ENCODE measurements at regions not wholly inside any gene's neighbourhood (a gene's known extent, or its start where the extent isn't known, plus 50 kb on each side); places are given as distances from the start of the nearest gene placed in this dataset.
A peak's percentile ranks its signal among the peaks of the same experiment; 100 is the strongest.

DNA sequence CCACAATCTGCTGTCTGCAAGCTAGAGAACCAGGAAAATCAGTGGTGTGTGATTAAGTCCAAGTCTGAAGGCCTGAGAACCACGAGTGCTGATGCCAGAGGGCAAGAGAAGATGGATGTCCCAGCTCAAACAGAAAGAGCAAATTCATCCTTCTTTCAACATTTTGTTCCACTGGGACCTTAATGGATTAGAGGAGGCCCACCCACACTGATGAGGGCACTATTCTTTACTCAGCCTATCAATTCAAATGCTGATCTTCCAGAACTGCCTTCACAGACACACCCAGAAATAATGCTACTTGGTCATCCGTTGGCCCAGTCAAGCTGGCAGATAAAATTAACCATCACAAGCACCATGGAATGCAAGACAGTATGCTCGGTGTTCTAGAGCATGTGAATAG is 226.6 kb upstream of the SASH1 start:
- no peak overlapping the region for H3K4me3 Mint-ChIP-seq
- ATAC-seq = no peak

DNA sequence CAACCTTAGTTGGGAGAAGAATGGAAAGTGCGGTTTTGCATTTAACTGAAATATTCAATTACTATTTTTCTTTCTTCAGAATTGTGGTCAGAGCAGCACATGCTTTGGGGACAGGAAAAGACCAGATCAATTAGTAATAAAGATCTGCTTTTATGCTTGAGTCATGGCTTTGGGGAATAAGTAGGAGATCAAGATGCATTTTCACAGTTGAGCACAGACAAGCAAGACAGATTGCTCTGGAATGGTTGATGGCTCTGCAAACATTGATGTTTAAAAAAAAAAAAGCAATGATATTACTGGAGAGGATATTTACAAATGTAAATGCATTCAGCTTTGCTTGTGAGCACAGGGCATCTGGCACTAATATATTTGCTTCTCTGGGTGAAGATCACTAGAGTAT is 224.4 kb upstream of the SASH1 start:
- ATAC-seq (no peak), DNase-seq (no peak)
- Mint-ChIP-seq H3K4me1 (ENCODE audit: low read depth) (peaks cover 1% of the 10 kb centered on the region), H3K27me3 (ENCODE audit: low read depth) (peaks cover 5% of the 10 kb centered on the region), H3K9me3 (no peaks in the 10 kb centered on the region), H3K36me3 (ENCODE audit: insufficient read depth) (no peaks in the 10 kb centered on the region), H3K4me3 (no peak overlapping the region)

More for the DNA sequence above, 226.6 kb upstream of the SASH1 start:
- no peak for DNase-seq
- no peaks in the 10 kb centered on the region for H3K36me3 Mint-ChIP-seq (ENCODE audit: insufficient read depth)
- H3K4me1 Mint-ChIP-seq (ENCODE audit: low read depth) = peaks cover 1% of the 10 kb centered on the region
- no peaks in the 10 kb centered on the region for H3K27me3 Mint-ChIP-seq (ENCODE audit: low read depth)
- no peaks in the 10 kb centered on the region for H3K9me3 Mint-ChIP-seq

DNA sequence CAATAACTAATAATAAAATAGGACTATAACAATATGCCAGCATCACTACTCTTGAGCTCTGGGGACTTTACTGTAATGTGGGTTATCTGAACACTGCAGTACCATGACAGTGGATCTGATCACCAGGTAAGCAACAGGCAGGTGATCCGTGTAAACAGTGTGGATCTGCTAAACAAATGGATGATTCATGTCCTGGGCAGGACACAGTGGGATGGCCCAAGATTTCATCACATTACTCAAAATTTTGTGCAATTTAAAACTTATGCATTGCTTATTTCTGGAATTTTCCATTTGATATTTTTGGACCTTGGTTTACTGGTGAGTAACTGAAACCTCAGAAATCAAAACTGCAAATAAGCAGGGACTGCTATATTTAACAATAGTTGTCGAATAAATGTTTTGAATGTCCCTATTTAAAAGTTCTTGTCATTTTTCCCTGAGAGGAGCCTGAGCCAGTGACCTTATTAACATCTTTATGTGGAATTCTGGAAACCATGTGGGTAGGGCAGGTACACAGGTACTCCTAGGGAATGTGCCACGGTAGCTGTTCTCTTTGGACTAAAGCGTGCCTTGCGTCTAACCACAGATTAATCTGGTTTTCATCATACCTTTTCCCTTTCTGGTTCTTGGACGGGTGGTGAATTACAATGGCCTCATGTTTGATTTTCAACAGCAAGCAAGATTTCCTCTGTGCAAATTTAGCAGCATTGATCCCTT is 214.5 kb upstream of the SASH1 start:
- H3K27me3 Mint-ChIP-seq (ENCODE audit: low read depth) = peaks cover 3% of the 10 kb centered on the region
- ATAC-seq = no peak
- H3K4me1 Mint-ChIP-seq (ENCODE audit: low read depth) = no peaks in the 10 kb centered on the region
- DNase-seq = no peak
- H3K4me3 Mint-ChIP-seq = no peak overlapping the region
- no peaks in the 10 kb centered on the region for H3K9me3 Mint-ChIP-seq
- no peaks in the 10 kb centered on the region for H3K36me3 Mint-ChIP-seq (ENCODE audit: insufficient read depth)

DNA sequence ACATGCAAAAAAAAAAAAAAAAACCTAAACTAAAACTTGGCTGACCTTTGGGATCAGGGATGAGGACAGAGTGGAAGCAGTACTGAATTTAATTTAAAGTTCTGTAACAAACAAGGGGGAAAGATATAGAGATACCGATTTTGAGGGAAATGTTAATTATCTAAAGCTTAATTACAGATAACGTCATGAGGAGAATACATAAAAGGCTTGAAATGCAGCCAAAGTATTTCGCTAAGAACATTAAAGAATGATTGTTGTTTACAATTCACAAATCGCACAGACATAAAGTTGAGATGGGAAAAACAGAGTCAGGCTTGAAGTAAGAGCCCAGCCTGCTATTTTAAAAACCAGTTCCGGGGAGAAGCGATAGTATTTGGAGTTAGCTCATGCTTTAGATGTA is 208.0 kb upstream of the SASH1 start:
- ATAC-seq = no peak
- peaks cover 3% of the 10 kb centered on the region for H3K27me3 Mint-ChIP-seq (ENCODE audit: low read depth)
- no peak for DNase-seq
- H3K36me3 Mint-ChIP-seq (ENCODE audit: insufficient read depth) = no peaks in the 10 kb centered on the region
- no peaks in the 10 kb centered on the region for H3K4me1 Mint-ChIP-seq (ENCODE audit: low read depth)
- H3K4me3 Mint-ChIP-seq = no peak overlapping the region
- H3K9me3 Mint-ChIP-seq = peaks cover 8% of the 10 kb centered on the region

DNA sequence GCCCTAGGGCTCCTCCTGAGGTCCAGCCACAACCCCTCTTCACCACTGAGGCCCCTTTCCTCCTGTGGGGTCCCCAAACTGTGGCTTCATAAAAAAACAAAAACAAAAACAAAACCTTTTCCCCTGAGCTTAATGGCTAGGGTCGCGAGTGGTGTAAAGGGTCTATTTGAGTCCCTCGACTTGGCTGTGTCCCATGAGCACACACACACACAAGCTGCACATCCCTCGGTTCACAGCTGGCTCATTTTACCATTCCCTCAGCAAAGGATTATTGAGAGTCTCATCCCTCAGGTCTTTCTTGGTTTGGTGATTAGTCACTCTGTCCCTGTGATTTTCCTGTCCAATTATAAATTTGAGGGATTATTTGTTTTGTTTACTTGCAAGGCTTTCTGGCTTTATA is 206.1 kb upstream of the SASH1 start:
- peaks cover 8% of the 10 kb centered on the region for H3K9me3 Mint-ChIP-seq

DNA sequence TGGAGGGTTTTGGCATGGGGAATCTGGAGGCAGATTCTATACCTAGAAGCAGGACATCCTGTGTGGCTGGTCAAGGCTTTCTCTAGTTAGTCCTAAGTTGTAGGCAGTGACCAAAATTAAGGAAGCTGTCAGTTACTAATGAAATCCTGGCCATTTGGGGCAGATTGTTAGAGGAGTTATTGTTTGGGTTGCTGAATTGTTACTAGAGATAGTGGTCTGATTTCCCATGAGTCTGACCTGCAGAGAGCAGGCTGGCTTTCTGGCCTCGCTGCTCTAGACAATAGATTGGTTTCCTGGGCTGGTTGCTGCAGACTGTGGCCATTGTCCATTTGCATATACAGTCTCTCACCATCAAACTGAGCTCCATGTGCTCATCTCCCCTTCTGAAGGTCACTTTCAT is 205.0 kb upstream of the SASH1 start:
- Mint-ChIP-seq H3K27me3 (ENCODE audit: low read depth) (peaks cover 6% of the 10 kb centered on the region), H3K4me3 (no peak overlapping the region), H3K36me3 (ENCODE audit: insufficient read depth) (no peaks in the 10 kb centered on the region), H3K4me1 (ENCODE audit: low read depth) (no peaks in the 10 kb centered on the region), H3K9me3 (peaks cover 8% of the 10 kb centered on the region)
- DNase-seq (no peak), ATAC-seq (no peak)

More for the DNA sequence above, 206.1 kb upstream of the SASH1 start:
- H3K4me1 Mint-ChIP-seq (ENCODE audit: low read depth) = no peaks in the 10 kb centered on the region
- no peaks in the 10 kb centered on the region for H3K36me3 Mint-ChIP-seq (ENCODE audit: insufficient read depth)
- no peak for ATAC-seq
- no peak overlapping the region for H3K4me3 Mint-ChIP-seq
- peaks cover 3% of the 10 kb centered on the region for H3K27me3 Mint-ChIP-seq (ENCODE audit: low read depth)
- no peak for DNase-seq

DNA sequence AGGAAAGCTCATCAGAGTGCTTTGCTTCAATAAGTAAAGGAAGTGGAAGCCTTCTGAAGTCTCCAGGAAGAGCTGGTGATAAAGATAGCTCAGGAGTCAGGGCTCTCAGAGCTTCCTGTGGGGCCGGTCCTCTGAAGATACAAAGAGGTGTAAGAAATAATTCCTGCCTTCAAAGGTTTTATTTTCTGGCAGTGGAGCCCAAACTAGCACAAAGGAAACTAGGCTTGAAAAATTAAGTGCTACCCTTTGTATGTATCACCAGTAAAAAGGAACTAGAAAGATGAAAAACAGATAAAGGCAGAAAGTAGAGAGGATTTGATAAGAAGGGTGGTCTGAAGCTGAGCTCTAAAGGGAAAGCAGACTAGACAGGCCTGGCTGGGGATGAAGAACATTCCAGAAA is 204.1 kb upstream of the SASH1 start:
- DNase-seq (no peak), ATAC-seq (no peak)
- Mint-ChIP-seq H3K36me3 (ENCODE audit: insufficient read depth) (no peaks in the 10 kb centered on the region), H3K27me3 (ENCODE audit: low read depth) (peaks cover 12% of the 10 kb centered on the region), H3K4me1 (ENCODE audit: low read depth) (no peaks in the 10 kb centered on the region), H3K4me3 (no peak overlapping the region), H3K9me3 (peaks cover 8% of the 10 kb centered on the region)

DNA sequence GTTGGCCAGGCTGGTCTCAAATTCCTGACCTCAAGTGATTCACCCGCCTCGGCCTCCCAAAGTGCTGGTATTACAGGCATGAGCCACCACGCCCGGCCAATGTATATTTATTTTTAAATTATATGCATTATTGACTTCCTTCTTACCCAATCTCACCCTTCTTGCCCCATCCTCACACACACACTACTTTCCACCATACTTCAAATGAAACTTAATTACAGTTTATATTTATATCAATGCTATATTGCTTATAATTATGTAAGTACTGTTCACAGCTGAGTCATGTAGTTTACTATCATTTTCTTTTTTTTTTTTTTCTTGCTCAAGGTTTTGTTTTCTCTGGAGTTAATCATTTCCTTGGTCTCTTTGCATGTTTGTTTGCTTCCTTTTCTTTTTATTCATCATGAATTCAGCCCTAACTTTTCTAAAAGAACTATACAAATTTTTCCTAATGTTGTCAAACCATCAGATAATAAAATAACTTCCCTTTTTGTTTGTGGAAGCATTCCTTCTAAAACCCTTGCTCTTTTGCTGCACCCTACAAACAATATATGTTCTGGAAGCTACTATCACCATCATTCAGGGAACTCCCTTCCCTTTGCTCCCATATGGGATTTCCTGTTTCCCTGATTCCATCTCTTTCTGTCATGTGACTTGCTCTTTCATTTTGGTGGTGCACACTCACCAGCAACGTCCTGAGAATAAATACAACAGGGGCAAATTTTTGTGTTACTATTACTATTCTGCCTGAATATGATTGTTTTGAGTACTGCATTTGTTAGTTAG is 201.7 kb upstream of the SASH1 start:
- DNase-seq (no peak), ATAC-seq (no peak)
- no peak overlapping the region for H3K4me3 Mint-ChIP-seq
- peaks cover 10% of the 10 kb centered on the region for H3K27me3 Mint-ChIP-seq (ENCODE audit: low read depth)
- peaks cover 8% of the 10 kb centered on the region for H3K9me3 Mint-ChIP-seq
- H3K4me1 Mint-ChIP-seq (ENCODE audit: low read depth) = no peaks in the 10 kb centered on the region
- H3K36me3 Mint-ChIP-seq (ENCODE audit: insufficient read depth) = no peaks in the 10 kb centered on the region

DNA sequence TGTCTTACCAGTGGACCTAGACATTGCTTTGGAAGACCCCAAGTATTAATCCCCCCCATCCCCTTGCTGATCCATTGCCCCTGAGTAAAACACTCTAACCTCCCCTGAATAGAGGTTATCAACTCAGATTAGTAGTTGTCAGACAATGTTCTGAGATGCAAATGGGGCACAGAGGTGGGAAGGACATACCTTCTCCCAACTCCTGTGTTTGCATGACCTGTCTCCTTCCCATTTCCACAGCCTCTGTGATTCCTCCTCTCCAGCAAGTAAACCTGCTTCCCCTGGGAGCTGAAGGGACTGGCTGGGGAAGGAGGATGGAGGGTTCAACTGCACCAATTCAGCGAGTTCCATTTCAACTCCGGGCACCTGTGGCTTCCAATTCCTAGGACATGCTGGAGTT is 199.8 kb upstream of the SASH1 start:
- no peak for ATAC-seq
- no peak overlapping the region for H3K4me3 Mint-ChIP-seq
- no peak for DNase-seq
- H3K36me3 Mint-ChIP-seq (ENCODE audit: insufficient read depth) = no peaks in the 10 kb centered on the region
- H3K9me3 Mint-ChIP-seq = peaks cover 2% of the 10 kb centered on the region
- H3K4me1 Mint-ChIP-seq (ENCODE audit: low read depth) = peaks cover 10% of the 10 kb centered on the region
- H3K27me3 Mint-ChIP-seq (ENCODE audit: low read depth) = peaks cover 10% of the 10 kb centered on the region

DNA sequence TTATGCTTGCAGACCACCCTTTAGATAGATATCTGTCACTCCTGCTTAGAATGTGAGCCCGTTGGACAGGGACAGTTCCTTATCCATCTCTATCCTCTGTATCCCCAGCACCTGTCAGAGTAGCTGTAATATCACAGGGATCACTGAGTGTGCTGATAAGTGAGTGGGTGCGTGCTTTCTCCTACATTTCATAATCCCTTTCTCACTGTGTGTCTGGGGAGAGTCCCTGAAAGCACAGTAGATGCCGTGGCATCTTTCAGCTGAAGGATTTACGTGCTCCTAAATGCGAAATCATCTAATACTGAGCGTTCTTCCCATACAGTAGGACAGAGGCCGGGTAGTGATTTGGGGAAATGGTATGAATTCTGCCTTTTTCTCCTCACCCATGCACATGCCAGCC is 198.9 kb upstream of the SASH1 start:
- peaks cover 10% of the 10 kb centered on the region for H3K27me3 Mint-ChIP-seq (ENCODE audit: low read depth)
- H3K4me1 Mint-ChIP-seq (ENCODE audit: low read depth) = peaks cover 10% of the 10 kb centered on the region
- no peak for ATAC-seq
- H3K9me3 Mint-ChIP-seq = no peaks in the 10 kb centered on the region
- H3K4me3 Mint-ChIP-seq = no peak overlapping the region
- DNase-seq = no peak
- no peaks in the 10 kb centered on the region for H3K36me3 Mint-ChIP-seq (ENCODE audit: insufficient read depth)

DNA sequence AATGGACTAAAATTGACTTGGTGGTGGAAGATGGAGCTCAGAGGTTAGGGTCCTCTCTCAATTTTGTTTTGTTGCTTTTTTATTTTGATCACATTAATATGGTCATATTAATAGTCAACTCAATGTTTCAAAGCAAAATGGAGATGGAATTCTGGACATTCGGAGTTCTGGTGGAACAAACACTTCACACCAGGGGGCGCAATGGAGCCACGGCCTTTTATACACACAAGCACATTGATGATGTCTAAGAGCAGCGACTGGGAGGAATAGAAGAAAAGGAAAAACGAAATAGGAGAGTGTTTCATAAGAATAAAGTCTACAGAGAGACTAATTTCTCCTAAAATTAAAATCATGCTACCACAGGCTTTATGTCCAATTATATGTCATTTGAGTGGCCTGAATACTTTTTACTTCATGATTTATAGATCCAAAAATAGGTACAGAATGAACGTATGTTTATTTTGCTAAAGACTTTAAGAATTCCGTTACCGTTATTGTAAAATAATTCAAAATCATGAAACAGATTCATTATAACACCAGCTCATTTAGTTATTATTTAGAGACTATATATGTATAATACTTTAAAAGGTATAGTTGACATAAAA is 197.6 kb upstream of the SASH1 start:
- H3K27me3 Mint-ChIP-seq (ENCODE audit: low read depth) = peaks cover 10% of the 10 kb centered on the region
- peaks cover 10% of the 10 kb centered on the region for H3K4me1 Mint-ChIP-seq (ENCODE audit: low read depth)
- H3K9me3 Mint-ChIP-seq = no peaks in the 10 kb centered on the region
- ATAC-seq = no peak
- H3K36me3 Mint-ChIP-seq (ENCODE audit: insufficient read depth) = no peaks in the 10 kb centered on the region
- DNase-seq = peak; percentile 43
- no peak overlapping the region for H3K4me3 Mint-ChIP-seq

DNA sequence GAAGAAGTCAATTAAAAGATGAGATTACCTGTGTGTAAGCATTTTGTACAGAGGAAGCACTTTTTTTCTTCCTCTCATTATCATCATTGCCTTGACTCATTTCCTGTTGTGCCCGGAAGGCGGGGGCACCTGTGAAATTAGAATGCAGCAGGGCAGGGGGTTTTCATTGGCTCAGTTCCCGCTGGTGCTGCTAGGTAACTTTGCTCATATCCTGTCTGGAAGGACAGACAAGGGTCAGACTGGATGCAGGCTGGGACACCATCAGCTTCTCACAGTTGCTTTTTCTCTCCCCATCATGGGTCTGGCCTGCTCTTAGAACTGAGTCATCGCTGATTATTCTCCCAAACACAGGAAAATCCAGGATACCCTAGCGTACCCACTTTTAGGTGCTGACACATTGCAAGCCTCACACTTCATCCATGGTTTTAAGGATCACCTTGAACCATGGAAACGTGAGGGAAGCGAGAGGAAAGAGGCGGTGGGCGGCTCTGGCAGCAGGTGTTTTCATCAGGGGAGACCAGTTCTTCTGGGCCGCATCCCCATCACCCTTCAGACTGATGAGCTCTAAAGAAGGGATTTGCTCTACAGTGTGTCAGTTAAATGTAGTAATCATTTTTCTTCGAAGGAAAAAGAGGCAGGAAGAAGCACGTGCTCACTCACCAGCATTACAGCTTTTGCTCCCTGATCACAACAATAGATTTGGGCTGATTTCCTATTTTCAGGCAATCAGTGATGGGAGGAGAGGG is 195.7 kb upstream of the SASH1 start:
- ATAC-seq = peak; percentile 85 to 95
- H3K27me3 Mint-ChIP-seq (ENCODE audit: low read depth) = peaks cover 10% of the 10 kb centered on the region
- H3K4me1 Mint-ChIP-seq (ENCODE audit: low read depth) = peaks cover 10% of the 10 kb centered on the region
- peak; percentile 35 for DNase-seq
- H3K36me3 Mint-ChIP-seq (ENCODE audit: insufficient read depth) = no peaks in the 10 kb centered on the region
- H3K9me3 Mint-ChIP-seq = no peaks in the 10 kb centered on the region
- no peak overlapping the region for H3K4me3 Mint-ChIP-seq

DNA sequence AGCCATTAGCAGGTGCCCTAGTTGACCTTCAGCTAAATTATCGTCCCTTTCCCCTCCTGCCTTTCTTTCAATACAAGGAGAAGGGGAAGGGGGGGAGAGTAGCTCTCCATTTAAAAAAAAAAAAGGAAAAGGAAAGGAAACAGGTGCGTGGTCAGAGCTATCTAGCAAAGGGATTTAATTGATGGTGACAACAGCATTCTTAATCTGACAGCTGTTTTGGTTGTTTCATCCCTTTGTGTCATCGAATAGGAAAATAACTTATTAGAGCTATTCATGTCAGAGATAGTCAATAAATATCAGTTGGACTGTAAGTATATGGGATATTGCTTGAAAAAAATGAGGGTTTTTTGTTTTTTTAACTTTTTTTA is 195.2 kb upstream of the SASH1 start:
- ATAC-seq = no peak

DNA sequence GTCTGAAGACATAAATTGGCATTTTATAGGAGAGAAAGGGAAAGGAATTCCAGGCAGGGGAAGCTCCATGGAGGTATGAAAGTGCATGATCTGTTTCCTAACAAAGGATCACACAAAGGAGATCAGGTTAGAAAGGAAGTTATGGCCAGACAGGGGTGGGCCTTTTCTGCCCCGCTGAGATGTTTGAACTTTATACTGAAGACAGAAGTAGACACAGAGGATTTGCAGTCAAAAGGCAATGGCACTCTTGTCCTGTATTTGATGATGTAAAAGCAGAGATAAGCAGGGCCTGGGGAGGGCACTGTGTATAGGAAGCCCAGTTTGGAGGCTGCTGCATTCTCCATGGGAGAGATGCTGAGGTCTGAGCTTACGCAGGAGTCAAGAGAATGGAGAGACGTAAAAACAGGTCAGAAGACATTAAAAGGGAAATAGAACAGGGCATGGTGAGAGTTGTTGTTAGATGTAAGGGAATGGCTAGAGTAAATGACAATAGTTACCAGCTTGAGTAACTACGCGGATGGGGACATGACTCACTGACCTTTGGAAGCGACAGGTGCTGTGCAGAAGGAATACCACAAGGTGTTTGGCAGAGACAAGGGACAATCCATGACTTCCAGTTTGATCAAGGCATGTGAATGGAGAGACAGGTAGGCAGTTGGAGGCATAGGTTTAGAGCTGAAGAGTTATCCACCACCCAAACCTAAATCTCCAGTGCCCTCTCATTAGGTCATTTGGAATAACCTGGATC is 190.6 kb upstream of the SASH1 start:
- ATAC-seq (no peak), DNase-seq (no peak)
- H3K4me1 Mint-ChIP-seq (ENCODE audit: low read depth) = peaks cover 3% of the 10 kb centered on the region
- no peaks in the 10 kb centered on the region for H3K27me3 Mint-ChIP-seq (ENCODE audit: low read depth)
- no peak overlapping the region for H3K4me3 Mint-ChIP-seq
- H3K9me3 Mint-ChIP-seq = no peaks in the 10 kb centered on the region
- H3K36me3 Mint-ChIP-seq (ENCODE audit: insufficient read depth) = no peaks in the 10 kb centered on the region

More for the DNA sequence above, 195.2 kb upstream of the SASH1 start:
- no peak for DNase-seq
- Mint-ChIP-seq H3K4me1 (ENCODE audit: low read depth) (peaks cover 10% of the 10 kb centered on the region), H3K4me3 (no peak overlapping the region), H3K36me3 (ENCODE audit: insufficient read depth) (no peaks in the 10 kb centered on the region), H3K27me3 (ENCODE audit: low read depth) (peaks cover 9% of the 10 kb centered on the region), H3K9me3 (no peaks in the 10 kb centered on the region)

All from activated T-cell treated with anti-CD3 and anti-CD28 coated beads, Interleukin-2, amount 50 U/mL, for 4 hours (primary cell).